DMS79 (cell line): ENCODE measurements at regions not wholly inside any gene's neighbourhood (a gene's known extent, or its start where the extent isn't known, plus 50 kb on each side); places are given as distances from the start of the nearest gene placed in this dataset.
"Not testable (repeated sequence)": the region's sequence is repeated elsewhere in the genome, so short reads cannot be mapped to it uniquely, and the experiment has no call there.

Source experiments
- DNase-seq: peaks from one replicate; lab custom pipeline; 2025; lab: John Stamatoyannopoulos, UW

DNA sequence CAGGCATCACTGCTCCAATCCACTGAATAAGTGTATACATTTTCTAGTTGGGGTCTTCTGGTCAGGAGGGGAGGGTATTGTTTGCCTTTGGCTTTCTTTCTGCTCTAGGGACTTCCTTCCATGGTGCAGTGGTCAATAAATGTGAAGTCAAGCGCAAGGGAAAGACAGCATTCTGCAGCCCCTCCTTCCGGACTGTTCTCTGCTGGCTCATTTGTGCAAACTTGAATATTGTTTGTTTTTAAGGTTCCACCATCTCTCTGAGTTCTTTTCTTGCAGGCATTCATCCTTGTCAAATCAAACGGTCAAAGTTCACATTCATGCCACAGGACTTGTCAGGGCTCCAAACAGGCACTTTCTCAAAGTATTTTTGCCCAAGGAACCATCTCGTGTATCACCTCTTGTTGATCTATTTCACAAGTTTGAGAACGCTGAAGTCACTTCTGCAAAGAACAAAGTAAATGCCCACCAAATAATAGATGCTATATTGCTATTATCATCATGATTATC, 205.6 kb upstream of the KAZN start:
- no peak for DNase-seq

DNA sequence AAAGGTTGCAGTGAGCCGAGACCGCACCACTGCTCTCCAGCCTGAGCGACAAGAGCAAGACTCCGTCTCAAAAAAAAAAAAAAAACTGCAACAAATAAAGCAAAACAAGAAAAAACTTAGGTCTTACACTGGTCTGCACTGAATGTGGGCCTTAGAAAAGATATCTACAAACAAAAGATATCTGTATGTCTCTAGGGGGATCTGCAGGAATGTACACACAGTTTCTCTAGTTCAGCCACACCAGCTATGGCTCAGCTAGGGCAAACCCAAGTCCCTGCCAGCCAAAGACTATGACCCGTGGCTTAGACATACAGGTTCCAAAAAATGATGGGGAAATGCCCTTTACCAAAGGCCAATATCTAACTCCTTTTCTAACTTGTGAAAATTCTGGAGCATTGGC, 202.4 kb upstream of the KAZN start:
- no peak for DNase-seq

DNA sequence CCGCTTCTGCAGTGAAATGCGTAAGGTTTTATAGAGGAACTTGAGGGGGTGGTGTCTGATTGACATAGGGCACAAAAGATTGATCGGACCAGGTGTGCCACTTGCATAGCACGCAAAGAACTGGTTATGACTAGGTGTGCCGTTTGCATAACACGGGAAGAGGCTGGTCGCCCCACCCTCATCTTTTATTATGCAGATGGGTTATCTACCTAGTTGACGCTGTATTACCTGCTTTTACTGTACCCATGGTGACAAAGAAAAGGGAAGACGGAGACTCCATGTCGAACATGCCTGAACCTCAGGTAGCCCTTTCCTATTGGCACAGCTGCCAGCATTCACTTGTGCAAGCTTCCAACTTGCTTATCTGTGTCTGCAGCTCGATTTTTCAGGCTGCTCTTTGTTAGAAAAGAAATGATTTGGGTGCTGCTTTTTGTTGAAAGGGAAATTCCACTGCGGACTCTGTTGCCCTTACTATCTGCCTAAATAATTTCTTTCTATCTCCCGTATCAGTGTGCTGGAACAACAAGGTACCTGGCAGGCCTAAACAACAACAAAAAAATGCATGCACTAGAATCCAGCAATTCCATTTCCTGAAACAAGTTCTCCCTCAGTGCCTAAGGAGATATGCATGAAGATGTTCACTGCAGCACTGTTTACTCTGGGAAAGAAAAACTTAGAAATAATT, 194.4 kb upstream of the KAZN start:
- no peak for DNase-seq

DNA sequence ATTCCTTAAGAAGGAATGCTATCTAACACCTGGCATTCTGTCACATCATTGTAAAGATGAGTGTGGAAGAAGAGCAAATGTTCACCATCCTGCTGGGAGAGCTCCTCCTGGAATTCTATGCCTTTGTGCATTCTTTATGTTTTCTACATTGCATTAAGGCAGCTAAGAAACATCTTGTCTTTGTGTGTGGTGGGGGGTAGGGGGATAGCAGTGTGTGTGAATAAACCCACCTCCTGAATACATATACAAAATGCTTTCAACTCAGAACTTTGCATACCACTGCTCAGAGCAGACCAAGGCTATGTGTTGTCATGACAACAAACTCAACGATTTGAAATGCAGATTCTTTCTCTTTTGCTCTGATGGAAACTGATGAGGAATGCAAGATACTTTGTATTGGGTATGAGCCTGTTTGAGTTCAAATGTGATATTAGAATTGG, 193.6 kb upstream of the KAZN start:
- DNase-seq, result no peak

DNA sequence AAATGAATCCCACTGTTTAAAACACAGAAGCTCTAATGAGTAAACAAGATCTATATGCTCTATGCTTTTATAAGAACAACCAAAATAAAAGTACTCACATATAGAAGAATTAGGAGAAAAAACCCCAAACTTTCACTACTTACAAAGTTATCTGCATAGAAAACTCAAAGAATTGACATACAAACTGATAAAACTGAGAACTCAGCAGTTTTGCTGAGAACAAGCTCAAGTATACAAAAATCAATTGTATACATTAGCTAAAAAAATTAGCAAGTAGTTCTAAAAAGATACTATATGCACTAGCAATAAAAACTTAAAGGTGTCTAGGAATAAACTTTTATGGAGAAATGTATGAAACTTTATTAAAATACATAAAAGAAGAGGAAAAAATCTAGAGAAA, 186.2 kb upstream of the KAZN start:
- DNase-seq, result no peak

DNA sequence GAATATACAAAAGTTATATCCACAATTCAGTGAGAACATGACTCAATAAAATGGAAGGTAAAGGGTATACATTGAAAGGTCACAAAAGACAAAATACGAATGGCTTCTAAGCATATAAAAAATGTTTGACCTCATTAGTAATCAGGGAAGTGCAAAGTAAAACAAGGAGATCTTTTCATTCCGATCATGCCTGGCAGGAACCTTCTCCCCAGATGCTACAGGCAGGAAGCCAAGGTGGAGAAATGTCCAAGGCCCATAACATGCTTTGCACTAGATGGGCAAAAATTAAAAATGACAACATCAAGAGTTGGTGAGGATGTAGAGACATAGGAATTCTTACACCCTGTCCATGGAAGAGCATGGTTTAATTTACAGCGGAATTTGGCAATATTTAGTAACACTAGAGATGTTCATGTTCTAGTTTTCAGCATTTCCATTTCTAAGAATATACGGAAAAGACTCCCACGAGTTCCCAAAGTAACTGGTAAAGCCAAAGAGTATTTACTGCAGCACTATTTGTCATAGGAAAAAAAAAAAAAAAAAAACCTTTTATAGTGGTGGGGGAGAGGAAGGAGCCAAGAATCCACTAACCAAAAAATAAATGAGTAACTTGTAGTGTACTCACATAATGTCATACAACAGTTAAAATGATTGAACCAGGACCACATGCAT, 184.5 kb upstream of the KAZN start:
- no peak for DNase-seq

DNA sequence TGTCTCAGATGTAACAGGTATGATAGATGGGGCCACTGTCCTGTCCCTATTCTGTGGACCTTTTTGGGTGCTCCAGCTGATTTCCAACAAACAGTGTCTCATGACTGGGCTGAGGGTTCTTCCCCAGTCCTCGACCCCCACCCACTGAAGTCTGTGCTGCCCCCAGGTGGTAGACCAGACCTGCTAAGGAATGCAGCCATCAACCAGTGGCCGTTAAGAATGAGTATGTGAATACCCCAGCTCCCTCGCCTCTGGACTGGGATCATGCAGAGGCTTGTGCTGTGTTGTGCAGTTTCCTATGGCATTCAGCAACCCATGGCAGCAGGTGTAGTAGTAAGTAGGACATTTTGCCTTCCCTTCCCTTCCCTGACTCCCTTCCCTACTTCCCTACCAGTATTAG, 183.1 kb upstream of the KAZN start:
- no peak for DNase-seq

DNA sequence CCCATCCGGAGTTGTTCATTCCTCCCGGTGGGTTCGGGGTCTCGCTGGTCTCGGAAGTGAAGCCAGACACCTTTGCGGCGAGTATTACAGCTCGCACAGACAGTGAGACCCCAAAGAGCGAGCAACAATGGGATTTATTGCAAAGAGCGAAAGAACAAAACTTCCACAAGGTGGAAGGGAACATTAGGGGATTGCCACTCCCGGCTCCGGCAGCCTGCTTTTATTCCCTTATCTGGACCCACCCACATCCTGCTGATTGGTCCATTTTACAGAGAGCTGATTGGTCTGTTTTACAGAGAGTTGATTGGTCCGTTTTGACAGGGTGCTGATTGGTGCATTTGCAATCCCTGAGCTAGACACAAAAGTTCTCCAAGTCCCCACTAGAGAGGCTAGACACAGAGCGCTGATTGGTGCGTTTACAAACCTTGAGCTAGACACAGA, 178.7 kb upstream of the KAZN start:
- DNase-seq, result not testable (repeated sequence)

DNA sequence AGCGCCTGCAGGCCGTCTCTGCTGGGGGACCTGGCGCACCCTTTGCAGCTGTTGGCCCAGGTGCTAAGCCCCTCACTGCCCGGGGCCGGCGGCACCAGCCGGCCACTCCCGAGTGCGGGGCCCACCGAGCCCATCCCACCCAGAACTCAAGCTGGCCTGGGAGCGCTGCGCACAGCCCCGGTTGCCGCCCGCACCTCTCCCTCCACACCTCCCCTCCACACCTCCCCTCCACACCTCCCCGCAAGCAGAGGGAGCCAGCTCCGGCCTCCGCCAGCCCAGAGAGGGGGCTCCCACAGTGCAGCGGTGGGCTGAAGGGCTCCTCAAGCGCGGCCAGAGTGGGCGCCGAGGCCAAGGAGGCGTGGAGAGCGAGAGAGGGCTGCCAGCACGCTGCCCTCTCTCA, 177.8 kb upstream of the KAZN start:
- DNase-seq, result no peak

DNA sequence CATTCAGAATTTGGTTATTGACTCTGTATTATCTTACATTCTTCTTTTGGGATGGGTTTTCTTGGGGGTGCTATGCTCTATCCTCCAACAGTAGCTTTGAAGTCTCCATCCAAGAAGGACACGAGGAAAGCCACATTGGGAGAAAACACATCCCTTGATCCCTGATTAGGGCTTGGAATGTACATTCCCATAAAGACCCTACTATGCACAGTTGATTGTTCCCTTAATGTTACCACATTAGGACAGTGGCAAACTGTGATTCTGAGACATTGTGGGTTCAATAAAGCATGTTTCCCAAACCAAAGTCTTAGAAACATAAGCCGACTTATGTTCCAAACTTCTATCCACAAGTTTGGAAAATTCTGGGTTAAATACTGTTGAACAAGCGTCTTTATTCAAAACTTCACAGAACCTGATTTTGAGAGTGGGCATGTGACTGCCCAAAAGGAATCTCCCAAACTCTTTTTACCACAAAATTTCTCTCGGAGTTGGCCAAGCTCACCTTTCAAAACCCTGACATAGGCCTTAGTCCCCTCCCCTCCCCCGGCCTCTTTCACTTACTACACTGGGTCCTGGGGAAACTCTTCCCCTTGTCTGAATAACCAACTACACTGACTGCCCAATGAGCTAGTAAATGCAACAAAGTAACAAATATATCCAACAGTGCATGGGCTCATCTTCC, 177.0 kb upstream of the KAZN start:
- DNase-seq, result no peak

DNA sequence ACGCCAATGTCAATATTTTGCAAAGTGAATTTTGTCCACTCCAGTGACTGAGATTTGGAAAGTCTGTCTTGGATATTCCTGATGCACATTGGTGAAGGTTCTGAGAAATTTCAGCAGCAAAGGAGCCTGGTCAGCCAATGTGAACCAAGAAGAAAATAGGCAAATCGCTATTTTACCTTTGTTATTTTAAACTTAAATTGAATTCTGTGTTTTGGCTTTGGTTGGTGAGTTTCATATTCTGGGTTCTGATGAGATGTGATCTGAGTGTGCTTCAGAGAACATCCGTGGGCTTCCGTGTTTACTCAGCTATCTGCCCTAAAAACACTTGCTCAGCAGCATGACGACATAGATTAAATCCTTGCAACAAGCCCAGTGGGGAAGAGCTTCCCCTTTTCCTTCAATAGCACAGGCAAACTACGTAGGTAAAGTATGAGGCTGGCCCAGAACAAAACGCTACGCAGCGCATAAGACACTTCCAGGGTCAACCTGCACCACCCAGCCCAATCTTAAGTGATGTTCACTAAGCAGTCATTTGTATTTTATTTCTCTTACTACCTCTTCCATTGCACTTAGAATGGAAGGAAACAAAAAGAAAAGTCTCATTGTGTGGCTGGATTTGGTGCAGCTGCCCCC, 176.4 kb upstream of the KAZN start:
- no peak for DNase-seq

DNA sequence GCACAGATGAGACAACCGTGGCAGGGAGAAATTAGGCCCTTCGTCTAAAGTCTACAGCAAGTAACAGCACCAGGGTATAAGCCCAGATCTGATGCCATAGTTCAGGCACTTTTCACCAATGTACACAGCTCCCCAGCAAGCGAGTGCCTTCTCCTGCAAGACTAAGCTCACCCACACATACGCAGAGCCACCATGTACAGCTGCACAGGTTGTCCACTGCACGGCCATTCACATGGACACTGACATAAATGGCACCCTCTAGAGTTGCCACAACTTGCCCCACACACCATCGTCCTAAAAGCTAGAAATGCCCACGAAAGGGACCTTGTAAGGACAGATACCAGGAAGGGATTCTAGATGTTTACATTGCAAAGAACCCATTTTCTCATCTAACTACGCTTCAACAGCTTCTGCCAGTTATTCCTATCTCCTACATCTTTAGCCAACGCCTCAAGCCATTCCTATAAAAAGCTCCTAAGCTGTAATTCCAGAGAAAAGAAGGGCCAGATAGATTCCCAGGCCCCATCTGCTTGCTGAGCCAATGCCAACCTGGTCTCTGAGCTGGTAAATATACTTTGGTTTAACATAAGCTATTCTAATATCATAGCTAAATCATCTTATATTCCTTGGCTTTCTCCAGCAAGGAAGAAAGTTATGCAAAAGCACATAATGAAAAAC, 174.0 kb upstream of the KAZN start:
- no peak for DNase-seq

DNA sequence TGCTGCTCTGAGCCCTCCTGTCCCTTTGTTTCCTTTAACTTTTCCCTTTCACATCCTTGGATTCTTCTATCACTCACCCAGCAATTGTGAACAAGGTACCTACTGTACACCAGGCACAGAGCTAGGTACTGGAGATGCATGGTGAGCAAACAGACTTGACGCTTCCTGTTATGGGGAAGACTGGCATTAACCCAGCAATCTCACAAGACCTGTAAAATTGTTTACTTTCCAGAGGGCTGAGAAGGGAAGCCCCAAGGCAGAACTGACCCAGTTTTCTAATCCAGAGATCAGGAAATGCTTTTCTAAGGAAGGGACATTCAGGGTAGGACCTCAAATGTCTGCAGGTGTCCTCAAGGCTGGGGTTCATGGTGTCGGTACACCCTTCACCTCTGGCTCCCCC, 171.6 kb upstream of the KAZN start:
- no peak for DNase-seq

DNA sequence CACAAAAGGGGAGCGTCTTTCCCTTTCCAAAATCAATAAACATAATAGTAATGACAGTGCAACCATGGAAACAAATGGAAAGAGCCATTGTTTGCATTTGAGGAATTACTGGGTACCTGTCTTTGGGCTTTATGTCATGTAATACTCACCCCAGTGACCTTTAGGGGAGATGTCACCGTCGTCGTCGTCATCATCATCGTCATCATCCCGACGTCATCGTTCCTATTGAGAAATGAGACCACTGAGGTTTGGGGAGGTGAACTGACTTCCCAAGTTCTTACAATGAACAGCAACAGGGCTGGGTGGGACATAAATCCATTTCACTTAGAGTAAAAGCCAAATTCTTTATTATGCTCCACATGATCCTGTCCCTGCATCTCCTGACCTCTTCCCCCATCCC, 168.9 kb upstream of the KAZN start:
- DNase-seq, result no peak

DNA sequence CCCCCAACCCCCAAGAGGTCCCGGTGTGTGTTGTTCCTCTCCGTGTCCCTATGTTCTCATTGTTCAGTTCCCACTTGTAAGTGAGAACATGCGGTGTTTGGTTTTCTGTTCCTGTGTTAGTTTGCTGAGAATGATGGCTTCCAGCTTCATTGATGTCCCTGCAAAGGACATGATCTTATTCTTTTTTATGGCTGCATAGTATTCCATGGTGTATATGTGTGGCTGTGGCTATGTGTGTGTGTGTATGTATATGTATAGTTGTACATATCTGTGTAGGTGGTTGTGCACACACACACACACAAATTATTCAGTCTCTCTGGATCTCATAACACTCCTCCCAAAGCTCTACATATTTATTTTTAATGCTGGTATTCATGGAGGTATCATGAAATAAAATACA, 165.8 kb upstream of the KAZN start:
- not testable (repeated sequence) for DNase-seq

DNA sequence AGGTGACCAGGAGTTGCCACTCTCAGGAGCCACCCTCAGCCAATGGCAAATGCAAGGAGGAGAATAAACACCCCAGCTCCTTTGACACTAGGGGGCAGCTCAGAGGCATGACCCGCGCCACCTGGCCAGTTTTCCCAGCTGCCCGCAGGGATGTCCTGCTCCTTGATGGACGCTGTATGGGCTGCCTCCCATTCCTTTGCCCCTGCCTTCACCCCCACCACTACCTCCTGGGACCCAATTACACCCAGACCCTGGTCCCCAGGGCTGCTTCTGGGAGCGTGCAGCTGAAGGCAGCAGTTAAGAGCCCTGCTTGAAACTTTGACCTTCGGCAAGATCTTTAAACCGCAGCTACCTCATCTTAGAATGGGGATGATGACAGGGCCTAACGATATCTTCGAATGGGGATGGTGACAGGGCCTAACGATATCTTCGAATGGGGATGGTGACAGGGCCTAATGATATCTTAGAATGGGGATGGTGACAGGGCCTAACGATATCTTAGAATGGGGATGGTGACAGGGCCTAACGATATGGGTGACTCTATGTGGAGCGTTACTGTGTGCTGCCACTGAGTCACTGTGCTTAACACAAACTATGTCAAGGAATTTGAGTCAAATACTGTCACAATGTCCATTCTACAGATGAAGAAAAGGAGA, 163.0 kb upstream of the KAZN start:
- DNase-seq, result no peak

DNA sequence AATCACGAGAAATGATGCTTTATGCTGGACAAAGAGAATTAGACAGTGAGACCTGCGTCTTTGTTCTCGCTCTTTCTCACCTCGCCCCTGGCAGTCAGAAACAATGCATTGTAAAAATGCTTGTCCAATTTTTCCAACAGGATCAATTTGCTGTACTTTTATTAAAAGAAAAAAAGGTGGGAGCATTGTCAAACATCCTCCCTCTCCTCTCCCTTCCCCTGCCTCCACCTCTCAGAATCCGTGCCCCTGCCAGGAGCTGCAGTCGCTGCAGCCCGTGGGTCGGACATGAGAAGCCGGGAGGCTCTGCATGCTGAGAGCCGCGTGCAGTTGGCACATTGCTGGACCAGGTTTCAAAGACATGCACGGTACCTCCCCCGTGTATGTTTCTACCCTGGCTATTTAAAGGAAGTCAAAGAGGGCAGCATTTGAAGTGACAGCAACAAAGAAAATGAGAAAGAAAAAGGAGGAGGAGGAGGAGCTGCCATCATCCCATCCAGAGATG, 161.0 kb upstream of the KAZN start:
- DNase-seq, result no peak

DNA sequence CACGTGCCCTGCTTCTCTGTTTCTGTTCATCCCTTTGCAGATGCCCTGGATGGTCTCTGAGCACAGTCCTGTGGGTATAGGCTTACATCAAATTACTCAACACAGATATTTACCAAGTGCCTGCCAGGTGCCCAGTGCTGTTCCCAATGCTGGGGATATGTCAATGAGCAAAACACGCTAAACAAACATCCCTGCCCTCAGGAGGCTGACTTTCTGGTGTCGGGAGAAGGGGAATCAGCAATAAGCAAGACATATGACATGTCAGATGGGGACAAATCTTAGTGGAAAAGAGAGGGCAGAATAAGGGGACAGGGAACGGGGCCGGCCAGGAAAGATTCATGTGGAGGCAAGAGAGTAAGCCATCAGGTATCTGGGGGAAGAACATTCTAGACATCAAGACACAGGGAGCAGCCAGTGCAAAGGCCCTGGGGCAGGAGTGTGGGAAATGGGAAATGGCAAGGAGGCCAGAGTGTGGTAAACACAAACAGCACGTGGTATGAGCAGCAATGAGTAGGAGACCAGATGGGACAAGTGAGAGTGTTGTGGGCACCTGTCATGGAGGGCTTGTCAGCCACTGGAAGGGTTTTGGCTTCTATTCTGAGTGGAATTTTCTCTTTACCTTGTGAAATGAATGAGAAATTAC, 160.2 kb upstream of the KAZN start:
- DNase-seq, result no peak

DNA sequence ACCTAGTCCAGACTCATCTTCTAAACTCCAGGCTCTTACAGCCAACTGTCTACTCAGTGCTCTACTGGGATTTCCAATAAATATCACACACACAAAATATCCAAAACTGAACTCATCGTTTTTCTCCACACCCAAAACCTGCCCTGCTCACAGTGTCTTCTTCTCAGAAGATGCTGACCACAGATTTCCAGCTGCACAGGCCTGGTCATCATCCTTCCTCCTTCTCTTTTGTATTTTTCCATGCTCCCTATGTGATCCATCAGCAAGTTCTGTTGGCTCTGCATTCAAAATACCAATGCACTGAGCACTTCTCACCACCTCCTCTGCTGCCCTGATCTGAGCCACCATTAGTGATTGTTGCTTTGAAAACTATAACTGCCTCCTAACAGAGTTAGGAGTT, 159.5 kb upstream of the KAZN start:
- no peak for DNase-seq

DNA sequence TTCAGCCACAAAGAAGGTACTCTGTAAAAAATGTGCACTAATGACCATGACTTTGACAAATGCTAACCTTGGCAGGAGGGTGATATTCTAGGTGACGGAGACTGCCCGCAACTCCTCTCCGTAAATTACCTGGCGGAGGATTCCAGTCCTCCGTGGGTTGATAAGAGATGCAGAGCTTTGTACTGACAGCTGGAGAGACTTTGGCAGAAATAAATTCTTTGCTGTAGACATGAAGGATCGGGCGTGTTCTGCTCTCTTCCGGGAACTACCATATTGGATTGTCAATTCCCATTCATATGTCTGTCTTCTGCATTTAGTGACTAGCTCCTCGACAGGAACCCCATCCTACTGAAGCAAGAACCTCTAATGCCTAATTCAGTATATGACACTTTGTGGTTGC, 158.3 kb upstream of the KAZN start:
- DNase-seq, result no peak

DNA sequence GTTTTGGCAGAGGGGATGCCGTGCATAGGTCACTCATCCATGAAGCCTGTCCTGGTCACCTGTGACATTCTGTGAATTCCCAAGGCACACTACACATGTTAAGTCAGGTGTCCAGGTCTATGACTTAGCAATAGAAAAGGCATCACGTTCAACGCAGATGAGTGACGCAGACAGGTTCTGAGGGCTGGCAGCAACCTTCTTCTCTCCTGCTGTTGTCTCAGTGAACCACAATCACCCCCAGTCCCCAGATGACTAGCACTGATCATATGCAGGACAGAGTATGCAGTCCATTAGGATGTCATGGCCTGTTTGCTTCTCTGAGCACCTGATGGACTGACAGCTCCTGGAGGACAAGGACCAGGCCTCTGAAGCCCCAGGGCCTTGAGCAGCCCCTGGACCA, 157.8 kb upstream of the KAZN start:
- DNase-seq, result no peak
